C4-2B (cell line): ENCODE measurements at regions not wholly inside any gene's neighbourhood (a gene's known extent, or its start where the extent isn't known, plus 50 kb on each side); places are given as distances from the start of the nearest gene placed in this dataset.

Source experiments
- ZFX ChIP-seq: fragments of 450-650 bp; IDR thresholded peaks from 2 replicates; pipeline ENCODE4 v1.6.1; 2017
- TF ChIP-seq, protein P1 (sequence below): fragments of 450-650 bp; conservative IDR thresholded peaks from 2 replicates; pipeline ENCODE4 v1.5.1; 2017; ENCODE audit warnings: mild to moderate bottlenecking

DNA sequence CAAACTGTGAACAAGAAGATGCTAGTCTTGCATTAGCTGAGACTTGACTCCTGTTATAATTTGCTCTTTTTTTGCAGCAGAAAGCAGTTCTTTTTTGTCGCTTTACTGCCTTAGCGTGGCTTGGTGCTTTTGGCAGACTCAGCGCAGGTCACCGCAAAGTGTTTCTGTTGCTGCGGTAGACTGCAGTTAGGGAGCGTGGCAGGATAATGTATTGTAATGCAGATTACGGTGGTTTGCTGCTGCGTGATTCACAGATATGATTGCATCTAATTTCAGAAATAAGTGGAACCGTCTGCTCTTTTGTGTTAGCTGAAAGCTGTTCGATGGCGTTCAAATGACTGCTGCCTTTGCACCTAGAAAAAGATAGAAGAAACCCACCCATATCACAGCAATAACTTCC lies 131.6 kb upstream of the SATB2 start:
- TF ChIP-seq, protein P1, sequence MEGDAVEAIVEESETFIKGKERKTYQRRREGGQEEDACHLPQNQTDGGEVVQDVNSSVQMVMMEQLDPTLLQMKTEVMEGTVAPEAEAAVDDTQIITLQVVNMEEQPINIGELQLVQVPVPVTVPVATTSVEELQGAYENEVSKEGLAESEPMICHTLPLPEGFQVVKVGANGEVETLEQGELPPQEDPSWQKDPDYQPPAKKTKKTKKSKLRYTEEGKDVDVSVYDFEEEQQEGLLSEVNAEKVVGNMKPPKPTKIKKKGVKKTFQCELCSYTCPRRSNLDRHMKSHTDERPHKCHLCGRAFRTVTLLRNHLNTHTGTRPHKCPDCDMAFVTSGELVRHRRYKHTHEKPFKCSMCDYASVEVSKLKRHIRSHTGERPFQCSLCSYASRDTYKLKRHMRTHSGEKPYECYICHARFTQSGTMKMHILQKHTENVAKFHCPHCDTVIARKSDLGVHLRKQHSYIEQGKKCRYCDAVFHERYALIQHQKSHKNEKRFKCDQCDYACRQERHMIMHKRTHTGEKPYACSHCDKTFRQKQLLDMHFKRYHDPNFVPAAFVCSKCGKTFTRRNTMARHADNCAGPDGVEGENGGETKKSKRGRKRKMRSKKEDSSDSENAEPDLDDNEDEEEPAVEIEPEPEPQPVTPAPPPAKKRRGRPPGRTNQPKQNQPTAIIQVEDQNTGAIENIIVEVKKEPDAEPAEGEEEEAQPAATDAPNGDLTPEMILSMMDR: no peak
- no peak for TF ChIP-seq ZFX
